Trophoblast cell (in vitro differentiated cells and primary cell): ENCODE measurements at regions not wholly inside any gene's neighbourhood (a gene's known extent, or its start where the extent isn't known, plus 50 kb on each side); places are given as distances from the start of the nearest gene placed in this dataset.
A peak's percentile ranks its signal among the peaks of the same experiment; 100 is the strongest.

ENCODE experiments used
- DNase-seq, 2 donors: peaks; one replicate each; pipeline ENCODE4 v3.0.0-alpha.2; 2016
- H2AFZ ChIP-seq: 2 replicates; pipeline ENCODE4 v1.6.1; 2013; ENCODE audit warnings: low read length, moderate library complexity, mild to moderate bottlenecking; ENCODE audit not compliant: insufficient read depth, poor library complexity
- H2AK5ac ChIP-seq: 2 replicates; pipeline ENCODE4 v1.6.1; 2013; ENCODE audit warnings: mild to moderate bottlenecking, low read length
- H2BK120ac ChIP-seq: 2 replicates; pipeline ENCODE4 v1.6.1; 2013; ENCODE audit warnings: low read length, mild to moderate bottlenecking, moderate library complexity; ENCODE audit not compliant: insufficient read depth, poor library complexity
- H2BK12ac ChIP-seq: 2 replicates; pipeline ENCODE4 v1.6.1; 2013; ENCODE audit warnings: mild to moderate bottlenecking, low read length, moderate library complexity
- H2BK5ac ChIP-seq: 2 replicates; pipeline ENCODE4 v1.6.1; 2013; ENCODE audit warnings: low read length, low read depth, moderate library complexity, mild to moderate bottlenecking; ENCODE audit not compliant: poor library complexity
- H3K14ac ChIP-seq: 2 replicates; pipeline ENCODE4 v1.6.1; 2013; ENCODE audit warnings: mild to moderate bottlenecking, low read length
- H3K18ac ChIP-seq: 2 replicates; pipeline ENCODE4 v1.6.1; 2013; ENCODE audit warnings: mild to moderate bottlenecking, low read length
- H3K23ac ChIP-seq: 2 replicates; pipeline ENCODE4 v1.6.1; 2013; ENCODE audit warnings: low read length
- H3K27ac ChIP-seq: 2 replicates; pipeline ENCODE4 v1.5.1; 2013; ENCODE audit warnings: low read depth, mild to moderate bottlenecking, inconsistent platforms, low read length, moderate library complexity
- H3K27me3 ChIP-seq: 2 replicates; pipeline ENCODE4 v1.6.1; 2013; ENCODE audit warnings: inconsistent platforms, mild to moderate bottlenecking, low read length, moderate library complexity; ENCODE audit not compliant: insufficient read depth
- H3K36me3 ChIP-seq, 2 experiments: 1 replicate in 1 of 2; 2 replicates in 1 of 2; pipeline ENCODE4 v1.6.1; 2013; ENCODE audit warnings: low read length in 2 of 2, mild to moderate bottlenecking in 2 of 2, moderate library complexity in 1 of 2; ENCODE audit not compliant: insufficient read depth in 2 of 2, control insufficient read depth in 1 of 2
- H3K4ac ChIP-seq: 2 replicates; pipeline ENCODE4 v1.6.1; 2013; ENCODE audit warnings: low read depth, mild to moderate bottlenecking, low read length, moderate library complexity
- H3K4me1 ChIP-seq, 2 experiments: 1 replicate in 1 of 2; 2 replicates in 1 of 2; pipeline ENCODE4 v1.6.1; 2013; ENCODE audit warnings: low read length in 2 of 2, mild to moderate bottlenecking in 2 of 2, moderate library complexity in 1 of 2; ENCODE audit not compliant: insufficient read depth in 2 of 2, control insufficient read depth in 1 of 2
- H3K4me2 ChIP-seq: 2 replicates; pipeline ENCODE4 v1.6.1; 2013; ENCODE audit warnings: inconsistent platforms, mild to moderate bottlenecking, low read length, moderate library complexity
- H3K4me3 ChIP-seq: 2 replicates; pipeline ENCODE4 v1.5.1; 2013; ENCODE audit warnings: mild to moderate bottlenecking, low read depth, low read length, inconsistent platforms
- H3K79me1 ChIP-seq: one replicate; pipeline ENCODE4 v1.6.1; 2013; ENCODE audit warnings: low read length
- H3K79me2 ChIP-seq: 2 replicates; pipeline ENCODE4 v1.6.1; 2013; ENCODE audit warnings: low read length, mild to moderate bottlenecking; ENCODE audit not compliant: control insufficient read depth, insufficient read depth, poor library complexity
- H3K9ac ChIP-seq: 2 replicates; pipeline ENCODE4 v1.6.1; 2013; ENCODE audit warnings: mild to moderate bottlenecking, low read length
- H3K9me3 ChIP-seq: 2 replicates; pipeline ENCODE4 v1.6.1; 2013; ENCODE audit warnings: low read depth, mild to moderate bottlenecking, control low read depth, inconsistent platforms, low read length; ENCODE audit not compliant: insufficient read depth
- H4K12ac ChIP-seq: 2 replicates; pipeline ENCODE4 v1.6.1; 2013; ENCODE audit warnings: low read depth, mild to moderate bottlenecking, low read length, moderate library complexity
- H4K8ac ChIP-seq: 2 replicates; pipeline ENCODE4 v1.6.1; 2013; ENCODE audit warnings: low read depth, mild to moderate bottlenecking, low read length, moderate library complexity
- H4K91ac ChIP-seq: one replicate; pipeline ENCODE4 v1.6.1; 2013; ENCODE audit warnings: low read depth, mild to moderate bottlenecking, low read length, moderate library complexity
- WGBS: extraction: QIAGEN DNeasy Blood & Tissue Kit; methylation state at CpG from one replicate; pipeline ENCODE4 v1.1.7; 2013; ENCODE audit warnings: missing lambda C conversion rate; ENCODE audit not compliant: insufficient read length, insufficient coverage; ENCODE audit errors: extremely low coverage; 5-methylcytosine and 5-hydroxymethylcytosine counted together

DNA sequence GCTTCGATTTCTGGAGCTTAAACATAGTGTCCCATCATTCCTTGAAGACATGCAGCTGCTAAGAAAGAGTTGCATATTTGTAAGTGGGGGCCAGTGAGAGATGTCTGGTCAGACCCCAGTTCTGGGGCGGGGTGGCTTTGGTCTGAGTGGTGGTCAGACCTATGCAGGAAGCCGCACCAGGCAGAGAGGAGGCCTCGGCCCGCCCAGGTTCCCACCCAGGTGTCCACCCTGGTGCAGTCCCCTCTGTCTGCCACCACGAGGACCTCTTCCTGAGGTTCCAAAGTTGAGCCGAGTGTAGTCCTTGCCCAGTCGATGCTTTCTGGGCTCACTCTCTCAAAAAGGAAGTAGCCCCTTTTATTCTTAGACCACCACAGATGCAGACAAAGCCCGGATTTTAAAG is 122.6 kb upstream of the DLG1 start:
- no peak overlapping the region for H3K23ac ChIP-seq
- H3K9ac ChIP-seq, result no peak overlapping the region
- H2AK5ac ChIP-seq, result no peak overlapping the region
- H3K9me3 ChIP-seq, result no peaks in the 10 kb centered on the region
- H3K18ac ChIP-seq, result no peak overlapping the region
- H3K27me3 ChIP-seq, result no peaks in the 10 kb centered on the region
- no peak overlapping the region for H3K14ac ChIP-seq
- no peaks in the 10 kb centered on the region for H3K79me1 ChIP-seq
- no peak overlapping the region for H2BK5ac ChIP-seq
- WGBS, result no CpG with 5 or more reads among the region's 9 CpGs
- H3K79me2 ChIP-seq, result no peaks in the 10 kb centered on the region
- no peak for DNase-seq
- no peak overlapping the region for H4K12ac ChIP-seq
- no peaks in the 10 kb centered on the region for H3K36me3 ChIP-seq
- H3K4ac ChIP-seq, result no peak overlapping the region
- H2AFZ ChIP-seq, result no peak overlapping the region
- no peak overlapping the region for H4K91ac ChIP-seq
- no peak overlapping the region for H3K27ac ChIP-seq
- H2BK12ac ChIP-seq, result no peak overlapping the region
- H3K4me2 ChIP-seq, result no peak overlapping the region
- no peaks in the 10 kb centered on the region for H3K4me1 ChIP-seq
- H3K4me3 ChIP-seq, result no peak overlapping the region
- no peak overlapping the region for H2BK120ac ChIP-seq
- no peak overlapping the region for H4K8ac ChIP-seq

GRCh38 chr3:197420566-197420965 is 122.2 kb upstream of the DLG1 start:
- Histone ChIP-seq H3K14ac (no peak overlapping the region), H3K4me2 (no peak overlapping the region), H3K79me2 (no peaks in the 10 kb centered on the region), H2BK120ac (no peak overlapping the region), H3K36me3 (no peaks in the 10 kb centered on the region), H3K79me1 (no peaks in the 10 kb centered on the region), H2BK5ac (no peak overlapping the region), H3K18ac (no peak overlapping the region), H3K4me1 (no peaks in the 10 kb centered on the region), H2AK5ac (no peak overlapping the region), H4K12ac (no peak overlapping the region), H3K4me3 (no peak overlapping the region), H3K27ac (no peak overlapping the region), H3K9me3 (no peaks in the 10 kb centered on the region), H2BK12ac (no peak overlapping the region), H4K8ac (no peak overlapping the region), H3K27me3 (no peaks in the 10 kb centered on the region), H2AFZ (no peak overlapping the region), H4K91ac (no peak overlapping the region), H3K4ac (no peak overlapping the region), H3K23ac (peak overlapping the region; percentile 42), H3K9ac (no peak overlapping the region)
- no CpG with 5 or more reads among the region's 4 CpGs for WGBS
- DNase-seq, result no peak

DNA sequence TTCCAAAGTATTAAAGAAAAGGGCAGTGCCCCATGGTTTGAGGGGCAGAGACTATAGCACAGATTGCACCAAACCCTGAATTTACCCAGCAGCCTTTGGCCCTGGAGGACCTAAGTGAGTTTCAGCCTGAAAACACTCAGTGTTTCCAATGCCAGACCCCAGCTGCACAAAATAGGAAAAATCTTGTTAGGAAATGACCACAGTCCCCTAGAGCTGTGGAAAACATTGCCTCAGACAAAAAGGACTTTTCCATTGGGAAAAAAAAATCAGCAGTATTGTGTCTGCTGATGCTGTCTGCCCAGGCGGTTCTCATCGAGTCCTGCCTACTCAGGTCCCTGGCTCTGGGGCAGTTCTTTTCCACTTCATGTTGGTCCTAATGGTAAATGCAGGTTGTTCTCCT is 121.7 kb upstream of the DLG1 start:
- no peak overlapping the region for H2BK12ac ChIP-seq
- H2BK5ac ChIP-seq, result no peak overlapping the region
- no peak overlapping the region for H3K9ac ChIP-seq
- H4K91ac ChIP-seq, result no peak overlapping the region
- H3K4me2 ChIP-seq, result no peak overlapping the region
- no peak overlapping the region for H4K12ac ChIP-seq
- DNase-seq, result no peak
- no peak overlapping the region for H2BK120ac ChIP-seq
- no peaks in the 10 kb centered on the region for H3K27me3 ChIP-seq
- H4K8ac ChIP-seq, result no peak overlapping the region
- H3K79me1 ChIP-seq, result no peaks in the 10 kb centered on the region
- H2AK5ac ChIP-seq, result no peak overlapping the region
- H3K4me1 ChIP-seq, result no peaks in the 10 kb centered on the region
- H3K9me3 ChIP-seq, result no peaks in the 10 kb centered on the region
- H3K4me3 ChIP-seq, result no peak overlapping the region
- no peak overlapping the region for H3K23ac ChIP-seq
- no CpG with 5 or more reads among the region's 2 CpGs for WGBS
- no peaks in the 10 kb centered on the region for H3K79me2 ChIP-seq
- H2AFZ ChIP-seq, result no peak overlapping the region
- H3K36me3 ChIP-seq, result no peaks in the 10 kb centered on the region
- H3K14ac ChIP-seq, result no peak overlapping the region
- no peak overlapping the region for H3K4ac ChIP-seq
- H3K18ac ChIP-seq, result no peak overlapping the region
- H3K27ac ChIP-seq, result no peak overlapping the region

DNA sequence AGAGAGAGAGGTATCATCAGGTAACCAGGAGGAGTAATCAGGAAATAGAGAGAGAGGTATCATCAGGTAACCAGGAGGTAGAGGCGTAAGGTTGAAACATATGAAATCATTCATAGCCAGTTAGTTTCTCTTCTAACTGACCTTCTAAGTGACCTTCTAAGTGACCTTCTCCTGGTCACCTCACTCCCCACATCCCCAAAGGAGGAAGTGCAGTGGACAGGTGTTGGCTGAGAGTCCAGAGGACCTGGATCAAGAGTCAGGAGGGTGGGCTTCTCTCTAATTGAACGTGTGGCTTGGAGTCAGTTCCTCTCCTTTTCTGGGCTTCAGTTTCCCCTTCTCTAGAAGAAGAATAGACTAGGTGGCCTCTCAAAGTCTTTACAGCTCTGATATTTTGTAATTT is 121.3 kb upstream of the DLG1 start:
- H3K14ac ChIP-seq, result no peak overlapping the region

More for the DNA sequence above, 121.3 kb upstream of the DLG1 start:
- H3K27ac ChIP-seq, result no peak overlapping the region
- no peak overlapping the region for H2BK120ac ChIP-seq
- H3K4me1 ChIP-seq, result no peaks in the 10 kb centered on the region
- no peak overlapping the region for H2BK5ac ChIP-seq
- WGBS, result no CpG with 5 or more reads among the region's 2 CpGs
- no peak overlapping the region for H4K8ac ChIP-seq
- H3K4ac ChIP-seq, result no peak overlapping the region
- no peaks in the 10 kb centered on the region for H3K36me3 ChIP-seq
- H3K27me3 ChIP-seq, result no peaks in the 10 kb centered on the region
- H3K9me3 ChIP-seq, result no peaks in the 10 kb centered on the region
- H3K4me2 ChIP-seq, result no peak overlapping the region
- no peak overlapping the region for H3K23ac ChIP-seq
- no peak overlapping the region for H2BK12ac ChIP-seq
- H2AK5ac ChIP-seq, result no peak overlapping the region
- no peaks in the 10 kb centered on the region for H3K79me2 ChIP-seq
- DNase-seq, result no peak
- H3K79me1 ChIP-seq, result no peaks in the 10 kb centered on the region
- no peak overlapping the region for H3K18ac ChIP-seq
- no peak overlapping the region for H4K12ac ChIP-seq
- no peak overlapping the region for H2AFZ ChIP-seq
- no peak overlapping the region for H3K4me3 ChIP-seq
- no peak overlapping the region for H3K9ac ChIP-seq
- H4K91ac ChIP-seq, result no peak overlapping the region
